Astrocyte (in vitro differentiated cells and primary cell): ENCODE measurements at regions not wholly inside any gene's neighbourhood (a gene's known extent, or its start where the extent isn't known, plus 50 kb on each side); places are given as distances from the start of the nearest gene placed in this dataset.
"Not testable (repeated sequence)": the region's sequence is repeated elsewhere in the genome, so short reads cannot be mapped to it uniquely, and the experiment has no call there.

Experiments used
- DNase-seq: peaks from one replicate; pipeline ENCODE4 v3.0.0-alpha.2; 2010; ENCODE audit warnings: low read depth
- FAIRE-seq: peaks from 2 replicates; lab custom pipeline; 2011; peaks lifted over from hg19 to GRCh38; lab: Jason Lieb, UNC
- H2AFZ ChIP-seq: 2 replicates; pipeline ENCODE4 v1.6.0; 2012; ENCODE audit warnings: low read depth, low read length, inconsistent platforms
- H3K27ac ChIP-seq: 2 replicates; pipeline ENCODE4 v1.5.1; 2011; ENCODE audit warnings: low read depth, low read length, inconsistent platforms
- H3K27me3 ChIP-seq: 2 replicates; pipeline ENCODE4 v1.6.0; 2011; ENCODE audit warnings: low read length, inconsistent platforms; ENCODE audit not compliant: insufficient read depth
- H3K36me3 ChIP-seq: 2 replicates; pipeline ENCODE4 v1.5.1; 2011; ENCODE audit warnings: low read length, inconsistent platforms; ENCODE audit not compliant: insufficient read depth
- H3K4me1 ChIP-seq: 2 replicates; pipeline ENCODE4 v1.5.1; 2011; ENCODE audit warnings: low read length, inconsistent platforms; ENCODE audit not compliant: insufficient read depth
- H3K4me2 ChIP-seq: 2 replicates; pipeline ENCODE4 v1.6.0; 2012; ENCODE audit warnings: low read length, inconsistent platforms
- H3K4me3 ChIP-seq: 2 replicates; pipeline ENCODE4 v1.5.1; 2011; ENCODE audit warnings: low read depth, mild to moderate bottlenecking, low read length, inconsistent platforms; ENCODE audit not compliant: insufficient read depth
- H3K79me2 ChIP-seq: 2 replicates; pipeline ENCODE4 v1.6.0; 2012; ENCODE audit warnings: mild to moderate bottlenecking, low read length, inconsistent platforms; ENCODE audit not compliant: insufficient read depth
- H3K9ac ChIP-seq: 2 replicates; pipeline ENCODE4 v1.6.0; 2012; ENCODE audit warnings: mild to moderate bottlenecking, low read length, inconsistent platforms
- H3K9me3 ChIP-seq: 2 replicates; pipeline ENCODE4 v1.5.1; 2012; ENCODE audit warnings: low read depth, mild to moderate bottlenecking, low read length, inconsistent platforms; ENCODE audit not compliant: insufficient read depth
- H4K20me1 ChIP-seq: 2 replicates; pipeline ENCODE4 v1.6.0; 2012; ENCODE audit warnings: low read length, inconsistent platforms; ENCODE audit not compliant: insufficient read depth
- H3K27ac Mint-ChIP-seq: one replicate; pipeline ENCODE4 v1.8.0; 2021; ENCODE audit warnings: mild to moderate bottlenecking, mixed read lengths; ENCODE audit not compliant: unreplicated experiment
- H3K27me3 Mint-ChIP-seq: one replicate; pipeline ENCODE4 v1.8.0; 2021; ENCODE audit warnings: low read depth, mixed read lengths; ENCODE audit not compliant: unreplicated experiment
- H3K36me3 Mint-ChIP-seq: one replicate; pipeline ENCODE4 v1.8.0; 2021; ENCODE audit warnings: low read depth, mixed read lengths; ENCODE audit not compliant: unreplicated experiment
- H3K4me1 Mint-ChIP-seq: one replicate; pipeline ENCODE4 v1.8.0; 2021; ENCODE audit warnings: low read depth, mixed read lengths; ENCODE audit not compliant: unreplicated experiment
- H3K4me3 Mint-ChIP-seq: one replicate; pipeline ENCODE4 v1.8.0; 2021; ENCODE audit warnings: mild to moderate bottlenecking, moderate library complexity, mixed read lengths; ENCODE audit not compliant: unreplicated experiment
- H3K9me3 Mint-ChIP-seq: one replicate; pipeline ENCODE4 v1.8.0; 2021; ENCODE audit warnings: mild to moderate bottlenecking, mixed read lengths; ENCODE audit not compliant: unreplicated experiment
- CTCF ChIP-seq: IDR thresholded peaks from 2 replicates; pipeline ENCODE4 v1.5.1; 2011; ENCODE audit warnings: low read depth, mild to moderate bottlenecking, inconsistent platforms, low read length, moderate library complexity; ENCODE audit not compliant: insufficient read depth
- EZH2 ChIP-seq: IDR thresholded peaks from 2 replicates; pipeline ENCODE4 v1.6.1; 2012; ENCODE audit warnings: mild to moderate bottlenecking, low read length, inconsistent platforms; ENCODE audit not compliant: insufficient read depth

- TF ChIP-seq EZH2: no peak
- FAIRE-seq (no peak), DNase-seq (no peak)
- H3K4me1 Mint-ChIP-seq: no peaks in the 10 kb centered on the region
- no peak overlapping the region for H2AFZ ChIP-seq
- no peak overlapping the region for H3K9ac ChIP-seq
- H3K4me1 ChIP-seq: no peaks in the 10 kb centered on the region
- H3K9me3 Mint-ChIP-seq: peaks cover under 1% of the 10 kb centered on the region
- no peak overlapping the region for H3K27ac Mint-ChIP-seq
- H3K27me3 Mint-ChIP-seq: no peaks in the 10 kb centered on the region
- no peaks in the 10 kb centered on the region for H3K9me3 ChIP-seq
- no peaks in the 10 kb centered on the region for H3K27me3 ChIP-seq
- H4K20me1 ChIP-seq: no peaks in the 10 kb centered on the region
- no peak overlapping the region for H3K4me3 ChIP-seq
- H3K4me2 ChIP-seq: no peak overlapping the region
- no peaks in the 10 kb centered on the region for H3K79me2 ChIP-seq
- no peak overlapping the region for H3K27ac ChIP-seq
- H3K4me3 Mint-ChIP-seq: no peak overlapping the region
- no peaks in the 10 kb centered on the region for H3K36me3 Mint-ChIP-seq
- H3K36me3 ChIP-seq: no peaks in the 10 kb centered on the region
Observed at GRCh38 chr2:230636684-230637271, 75.9 kb upstream of the CAB39 start.

GRCh38 chr2:230637486-230637885 is 75.2 kb upstream of the CAB39 start:
- not testable (repeated sequence) for H4K20me1 ChIP-seq, H3K27me3 ChIP-seq, H3K4me1 ChIP-seq, H3K4me2 ChIP-seq, H3K27me3 Mint-ChIP-seq, H3K4me3 Mint-ChIP-seq, H3K9me3 Mint-ChIP-seq, H2AFZ ChIP-seq, FAIRE-seq, H3K79me2 ChIP-seq, H3K9ac ChIP-seq, H3K4me1 Mint-ChIP-seq, DNase-seq, H3K27ac ChIP-seq, H3K9me3 ChIP-seq, H3K36me3 Mint-ChIP-seq, H3K36me3 ChIP-seq, H3K4me3 ChIP-seq, H3K27ac Mint-ChIP-seq

- Histone ChIP-seq H3K9ac (no peak overlapping the region), H3K4me2 (no peak overlapping the region), H3K9me3 (no peaks in the 10 kb centered on the region), H3K4me1 (peaks cover 3% of the 10 kb centered on the region), H3K4me3 (no peak overlapping the region), H4K20me1 (no peaks in the 10 kb centered on the region), H3K27me3 (no peaks in the 10 kb centered on the region), H3K36me3 (no peaks in the 10 kb centered on the region), H3K27ac (no peak overlapping the region), H3K79me2 (no peaks in the 10 kb centered on the region), H2AFZ (no peak overlapping the region)
- peaks cover 2% of the 10 kb centered on the region for H3K27me3 Mint-ChIP-seq
- H3K4me3 Mint-ChIP-seq: no peak overlapping the region
- no peaks in the 10 kb centered on the region for H3K36me3 Mint-ChIP-seq
- FAIRE-seq (no peak), DNase-seq (no peak)
- H3K9me3 Mint-ChIP-seq: peaks cover 3% of the 10 kb centered on the region
- TF ChIP-seq EZH2 (no peak), CTCF (no peak)
- no peak overlapping the region for H3K27ac Mint-ChIP-seq
- no peaks in the 10 kb centered on the region for H3K4me1 Mint-ChIP-seq
Observed at GRCh38 chr2:230640540-230641011, 72.1 kb upstream of the CAB39 start.
